NCI-H146 (cell line): ENCODE measurements at regions not wholly inside any gene's neighbourhood (a gene's known extent, or its start where the extent isn't known, plus 50 kb on each side); places are given as distances from the start of the nearest gene placed in this dataset.
"Not testable (repeated sequence)": the region's sequence is repeated elsewhere in the genome, so short reads cannot be mapped to it uniquely, and the experiment has no call there.

ENCODE experiments used
- DNase-seq: peaks from one replicate; lab custom pipeline; 2025; lab: John Stamatoyannopoulos, UW

GRCh38 chr18:71370671-71371445 is 1082.0 kb downstream of the SOCS6 start:
- no peak for DNase-seq

- no peak for DNase-seq
These were observed 1081.2 kb downstream of the SOCS6 start for GRCh38 chr18:71370095-71370494.

DNA sequence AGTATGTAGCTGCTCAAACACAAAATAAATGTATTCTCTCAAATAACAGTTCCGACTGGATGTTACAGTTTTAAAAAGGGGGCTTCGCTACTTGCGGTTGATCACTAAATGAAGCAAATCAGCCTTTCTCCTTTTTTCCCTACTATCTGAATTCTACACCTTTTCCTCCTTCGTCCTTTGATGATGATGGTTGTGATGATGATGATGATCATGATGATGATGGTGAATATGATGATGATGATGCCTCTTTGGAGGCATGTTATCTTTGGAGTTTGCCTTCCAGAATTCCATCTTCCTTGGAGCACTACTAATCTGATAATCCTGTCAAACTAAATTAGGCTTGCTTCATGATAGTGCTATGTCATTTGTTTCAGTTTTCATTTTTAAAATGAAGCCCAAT is 1073.3 kb downstream of the SOCS6 start:
- no peak for DNase-seq

DNA sequence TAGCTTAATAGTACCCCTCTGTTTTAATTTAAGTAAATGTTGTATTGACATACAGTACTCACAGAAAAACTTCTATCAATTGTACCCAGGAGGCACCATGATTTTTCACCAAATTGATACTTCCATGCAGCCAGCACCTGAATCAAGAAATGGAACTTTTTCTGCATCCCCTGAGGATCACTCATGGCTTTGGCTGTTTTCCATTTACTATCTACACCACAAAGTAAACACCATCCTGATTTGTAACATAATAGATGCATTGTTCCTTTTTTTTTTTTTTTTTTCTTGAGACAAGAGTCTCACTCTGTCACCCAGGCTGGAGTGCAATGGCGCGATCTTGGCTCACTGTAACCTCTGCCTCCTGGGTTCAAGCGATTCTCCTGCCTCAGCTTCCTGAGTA is 1066.8 kb downstream of the SOCS6 start:
- DNase-seq = not testable (repeated sequence)

GRCh38 chr18:71352618-71353017 is 1063.8 kb downstream of the SOCS6 start:
- DNase-seq = no peak

GRCh38 chr18:71336576-71337210 is 1047.8 kb downstream of the SOCS6 start:
- peak; percentile 78 for DNase-seq

DNA sequence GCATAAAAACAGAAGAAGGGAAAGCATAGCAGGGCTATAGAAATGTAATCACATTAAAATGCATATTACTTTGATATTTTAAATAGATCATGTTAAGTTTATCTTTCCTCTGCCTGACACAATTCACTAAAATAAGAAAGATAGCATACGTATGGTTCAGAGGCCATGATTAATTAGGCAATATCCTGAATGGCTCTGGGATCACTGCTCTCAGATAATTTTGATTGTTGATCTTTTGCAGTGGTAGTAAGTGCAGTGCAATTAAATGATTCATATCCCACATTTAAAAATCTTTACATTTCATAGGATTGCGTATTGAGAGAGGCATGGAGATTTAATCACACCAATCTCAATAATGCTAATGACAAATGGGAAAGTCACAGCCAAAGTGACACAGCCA is 1040.7 kb downstream of the SOCS6 start:
- no peak for DNase-seq

DNA sequence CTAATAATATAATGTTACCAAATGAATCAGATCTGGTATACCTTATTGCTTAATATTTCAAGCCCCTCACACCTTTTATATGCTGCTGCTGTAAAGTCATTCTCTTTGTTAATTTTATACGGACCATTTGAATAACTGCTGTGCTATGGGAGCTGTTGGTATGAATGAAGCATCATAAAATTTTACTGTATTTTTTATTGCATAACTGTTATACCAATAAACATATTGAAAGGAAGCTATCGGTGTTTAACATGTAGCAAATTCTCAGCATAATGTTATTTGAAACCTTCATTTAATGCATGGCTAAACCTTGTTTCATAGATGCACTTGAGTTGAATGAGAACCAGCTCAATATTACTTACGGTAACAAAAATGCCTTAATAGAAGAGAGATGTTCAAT is 1040.3 kb downstream of the SOCS6 start:
- no peak for DNase-seq

DNA sequence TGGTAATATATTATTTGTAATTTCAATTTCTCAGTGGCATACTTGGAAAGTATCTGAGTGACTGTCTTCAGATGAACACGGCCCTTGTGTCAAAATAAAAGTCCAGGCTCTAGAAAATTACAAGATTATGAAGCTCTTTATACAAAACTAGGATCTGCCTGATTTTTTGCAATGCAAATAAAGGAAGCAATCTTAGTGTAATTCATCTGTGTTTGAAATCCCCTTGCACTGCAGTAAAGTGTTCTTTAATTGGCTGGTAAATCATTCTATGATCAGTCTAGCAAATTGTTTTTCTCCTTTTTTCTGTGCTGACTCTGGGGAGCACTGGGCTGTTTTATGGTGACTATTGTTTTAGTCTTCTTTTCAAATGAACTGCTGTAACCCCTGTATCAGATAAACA is 1039.0 kb downstream of the SOCS6 start:
- DNase-seq = peak; percentile 72

- no peak for DNase-seq
These were observed 1038.6 kb downstream of the SOCS6 start for GRCh38 chr18:71327441-71327840.

DNA sequence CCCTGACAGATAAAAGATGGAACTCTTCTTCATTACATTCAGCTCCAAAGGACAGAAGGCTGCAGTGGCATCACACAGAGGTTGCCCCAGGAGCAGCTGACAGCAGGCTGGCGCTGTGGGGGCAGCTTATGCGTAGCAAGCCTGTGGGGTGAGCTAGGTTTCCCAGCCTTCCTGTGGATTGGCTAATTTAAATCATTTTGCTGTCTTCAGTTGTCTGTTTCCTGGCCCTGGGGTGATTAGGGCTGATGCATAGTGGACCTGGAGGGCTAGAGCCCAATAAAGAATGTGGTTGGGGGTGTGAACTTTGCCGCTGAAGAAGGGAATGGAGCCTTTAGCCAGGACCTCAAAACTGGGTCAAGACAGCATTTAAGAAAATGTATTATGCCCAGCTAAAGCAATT is 1038.0 kb downstream of the SOCS6 start:
- DNase-seq = no peak

- DNase-seq = no peak
These were observed 1035.5 kb downstream of the SOCS6 start for GRCh38 chr18:71324356-71324755.

GRCh38 chr18:71322201-71322600 is 1033.4 kb downstream of the SOCS6 start:
- no peak for DNase-seq

DNA sequence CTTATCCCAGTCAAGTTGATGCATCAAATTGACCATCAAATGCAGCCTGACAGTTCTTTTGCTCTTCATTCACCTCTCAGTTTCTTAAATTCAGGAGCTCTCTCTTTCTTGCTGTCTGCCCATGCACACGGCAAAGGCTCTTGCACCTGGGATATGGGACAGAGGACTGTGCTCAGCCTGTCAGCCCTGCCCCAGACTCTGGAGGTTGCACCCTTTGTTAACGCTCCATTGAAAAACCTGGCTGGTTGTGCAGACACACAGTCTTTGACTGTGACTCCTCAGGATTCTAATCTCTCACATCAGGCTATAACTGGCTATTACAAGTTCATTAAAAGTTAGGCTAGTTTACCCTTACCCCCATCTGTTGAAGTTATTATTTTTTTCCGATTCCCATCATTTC is 1032.5 kb downstream of the SOCS6 start:
- no peak for DNase-seq

DNA sequence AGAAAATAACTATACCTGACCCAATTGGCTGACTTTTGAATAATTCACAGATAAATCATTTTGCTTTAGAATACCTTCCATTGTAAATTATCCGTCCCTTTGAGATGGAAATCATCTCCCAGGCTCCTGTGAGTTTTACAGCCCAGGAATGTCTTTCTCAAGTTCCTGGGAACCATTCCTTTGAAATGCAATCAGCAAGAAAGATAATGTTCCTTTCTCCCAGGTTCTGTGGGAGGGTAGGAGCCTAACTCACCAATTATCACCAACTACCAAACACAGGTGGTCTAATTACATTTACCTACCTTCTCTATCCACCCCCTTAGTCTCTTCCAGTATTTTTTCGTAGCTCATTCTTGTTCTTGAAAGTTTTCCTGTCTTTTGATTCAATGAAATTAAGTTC is 1016.0 kb downstream of the SOCS6 start:
- no peak for DNase-seq

GRCh38 chr18:71303743-71304142 is 1014.9 kb downstream of the SOCS6 start:
- not testable (repeated sequence) for DNase-seq

GRCh38 chr18:71301596-71301995 is 1012.8 kb downstream of the SOCS6 start:
- DNase-seq = no peak

DNA sequence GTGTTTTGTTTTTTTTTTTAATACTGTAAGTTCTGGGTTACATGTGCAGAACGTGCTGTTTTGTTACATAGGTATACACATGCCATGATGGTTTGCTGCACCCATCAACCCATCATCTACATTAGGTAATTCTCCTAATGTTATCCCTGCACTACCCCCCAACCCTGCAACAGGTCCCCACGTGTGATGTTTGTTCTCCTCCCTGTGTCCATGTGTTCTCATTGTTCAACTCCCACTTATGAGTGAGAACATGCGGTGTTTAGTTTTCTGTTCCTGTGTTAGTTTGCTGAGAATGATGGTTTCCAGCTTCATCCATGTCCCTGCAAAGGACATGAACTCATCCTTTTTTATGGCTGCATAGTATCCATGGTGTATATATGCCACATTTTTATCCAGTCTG is 1005.4 kb downstream of the SOCS6 start:
- not testable (repeated sequence) for DNase-seq

DNA sequence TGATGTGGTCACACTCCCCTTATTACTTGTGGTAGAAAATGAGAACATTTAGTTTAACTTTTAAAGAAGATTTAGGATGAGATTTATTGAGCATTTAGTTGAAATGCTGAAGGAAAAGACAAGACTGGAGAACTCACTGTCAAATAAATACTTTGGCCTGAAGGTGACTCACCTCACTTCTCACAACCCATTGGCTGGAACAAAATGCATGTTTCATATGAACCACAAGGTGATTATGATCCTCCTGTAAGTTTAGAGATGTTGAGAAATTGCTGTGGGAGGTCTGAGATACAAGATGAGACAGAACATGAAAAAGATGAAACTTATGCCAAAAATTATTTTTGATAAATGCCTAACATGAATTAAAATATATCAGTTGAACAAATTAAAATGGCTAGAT is 1004.5 kb downstream of the SOCS6 start:
- DNase-seq = no peak

GRCh38 chr18:71287268-71287667 is 998.4 kb downstream of the SOCS6 start:
- DNase-seq = peak; percentile 48

- no peak for DNase-seq
These were observed 963.6 kb downstream of the SOCS6 start for GRCh38 chr18:71252351-71252865.

DNA sequence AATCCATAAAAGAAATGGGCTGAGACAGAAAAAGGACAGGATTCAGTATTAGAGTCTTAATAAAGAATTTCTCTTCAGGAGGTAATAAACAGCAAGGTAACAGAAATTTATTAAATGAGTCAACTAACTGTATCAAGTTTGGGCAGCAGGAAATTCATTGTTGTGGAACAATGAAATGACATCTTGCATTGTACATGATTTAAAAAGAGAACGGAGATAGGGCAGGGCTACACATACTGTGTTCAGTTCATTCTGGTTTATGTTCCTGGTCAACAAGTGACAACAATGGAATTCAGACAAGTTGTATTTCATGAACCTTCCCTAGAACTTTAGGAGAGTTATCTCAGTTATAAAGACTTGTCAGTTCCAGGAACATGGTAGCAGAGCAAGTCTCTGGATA is 961.3 kb downstream of the SOCS6 start:
- no peak for DNase-seq

GRCh38 chr18:71249791-71250190 is 960.9 kb downstream of the SOCS6 start:
- DNase-seq = no peak

DNA sequence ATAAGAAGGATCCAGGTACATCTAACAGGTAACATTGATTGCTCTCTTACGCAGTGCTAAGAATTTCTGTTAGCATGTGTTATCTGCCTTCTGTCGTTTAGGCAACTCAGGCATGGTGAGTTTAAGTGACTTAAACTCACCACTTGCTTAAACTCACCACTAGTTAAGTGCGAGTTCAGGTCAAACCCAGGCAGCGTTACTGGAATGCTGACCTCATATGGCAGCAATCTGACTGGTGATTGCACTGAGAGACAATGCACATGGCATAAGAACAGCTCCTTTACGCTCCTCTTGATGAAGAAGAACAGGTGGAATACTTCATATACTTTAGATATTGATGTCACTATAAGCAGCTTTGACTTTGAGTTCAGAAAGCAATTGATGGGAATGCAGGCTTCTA is 954.1 kb downstream of the SOCS6 start:
- no peak for DNase-seq
